Activated T-cell treated with anti-CD3 and anti-CD28 coated beads for 48 hours (primary cell): ENCODE measurements at regions not wholly inside any gene's neighbourhood (a gene's known extent, or its start where the extent isn't known, plus 50 kb on each side); places are given as distances from the start of the nearest gene placed in this dataset.
"Not testable (repeated sequence)": the region's sequence is repeated elsewhere in the genome, so short reads cannot be mapped to it uniquely, and the experiment has no call there.

ENCODE experiments used
- DNase-seq: peaks from one replicate; pipeline ENCODE4 v3.0.0-alpha.2; 2020; ENCODE audit warnings: low read depth

DNA sequence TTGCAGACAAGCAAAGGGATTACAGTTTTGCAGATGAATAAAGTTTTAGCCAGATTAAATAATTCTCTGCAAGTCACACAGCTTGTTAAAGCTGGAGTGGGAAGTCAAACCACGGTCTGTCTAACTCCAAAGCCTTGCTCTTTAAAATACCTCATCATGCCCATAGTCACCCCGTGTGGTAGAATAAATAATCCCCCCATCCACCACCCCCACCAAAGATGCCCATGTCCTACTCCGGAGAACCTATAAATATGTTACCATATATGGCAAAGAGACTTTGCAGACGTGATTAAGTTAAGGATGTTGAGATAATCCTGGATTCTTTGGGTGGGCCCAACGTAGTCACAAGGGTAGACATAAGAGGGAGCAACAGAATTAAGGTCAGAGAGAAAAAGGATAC is 118.7 kb downstream of the BEND2 start:
- DNase-seq = no peak

DNA sequence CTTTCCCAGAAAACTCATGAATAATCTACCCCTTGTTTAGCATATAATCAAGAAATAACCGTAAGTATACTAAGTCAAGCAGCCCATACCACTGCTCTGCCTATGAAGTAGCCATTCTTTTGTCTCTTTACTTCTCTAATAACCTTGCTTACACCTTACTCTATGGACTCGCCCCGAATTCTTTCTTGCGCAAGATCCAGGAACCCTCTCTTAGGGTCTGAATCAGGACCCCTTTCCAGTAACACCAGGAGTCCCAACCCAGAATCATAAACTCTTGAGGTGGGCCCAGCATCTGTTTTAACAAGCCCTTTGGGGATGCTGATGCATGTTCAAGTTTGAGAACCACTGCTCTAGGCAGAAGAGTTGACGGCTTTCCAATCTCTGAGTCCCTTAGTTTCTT is 119.6 kb downstream of the BEND2 start:
- DNase-seq = no peak

DNA sequence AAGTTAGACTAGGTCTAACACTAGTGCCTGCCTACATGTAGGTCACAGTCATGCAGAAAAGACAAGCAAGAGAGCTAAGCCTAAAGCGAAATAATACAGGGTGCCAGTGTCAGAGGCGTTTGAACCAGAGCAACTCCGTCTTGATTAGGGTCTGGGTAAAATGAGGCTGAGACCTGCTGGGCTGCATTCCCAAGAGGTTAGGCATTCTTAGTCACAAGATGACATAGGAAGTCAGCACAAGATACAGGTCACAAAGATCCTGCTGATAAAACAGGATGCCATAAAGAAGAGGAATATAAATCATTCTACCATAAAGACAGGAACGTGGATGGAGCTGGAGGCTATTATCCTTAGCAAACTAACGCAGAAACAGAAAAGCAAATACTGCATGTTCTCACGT is 120.9 kb downstream of the BEND2 start:
- DNase-seq = no peak

DNA sequence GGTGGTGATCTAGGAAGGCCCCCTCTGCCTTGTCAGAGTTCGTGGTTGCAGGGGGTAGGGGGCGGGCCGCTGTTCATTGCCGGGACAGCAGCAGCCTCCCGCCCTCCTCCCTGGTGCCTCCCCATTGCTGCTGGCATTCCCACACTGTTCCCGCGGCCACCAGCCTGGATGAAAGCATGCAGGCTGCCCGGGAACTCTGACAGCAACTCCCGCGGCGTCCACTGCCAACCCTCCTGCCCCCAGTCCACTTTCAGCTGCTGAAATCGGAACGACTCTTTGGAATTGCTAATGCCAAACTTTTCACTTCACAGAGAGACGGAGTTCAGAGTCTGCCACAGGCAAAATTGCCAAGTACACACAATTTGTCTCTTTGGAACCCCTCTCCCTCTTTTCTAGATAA is 121.9 kb downstream of the BEND2 start:
- DNase-seq = no peak

DNA sequence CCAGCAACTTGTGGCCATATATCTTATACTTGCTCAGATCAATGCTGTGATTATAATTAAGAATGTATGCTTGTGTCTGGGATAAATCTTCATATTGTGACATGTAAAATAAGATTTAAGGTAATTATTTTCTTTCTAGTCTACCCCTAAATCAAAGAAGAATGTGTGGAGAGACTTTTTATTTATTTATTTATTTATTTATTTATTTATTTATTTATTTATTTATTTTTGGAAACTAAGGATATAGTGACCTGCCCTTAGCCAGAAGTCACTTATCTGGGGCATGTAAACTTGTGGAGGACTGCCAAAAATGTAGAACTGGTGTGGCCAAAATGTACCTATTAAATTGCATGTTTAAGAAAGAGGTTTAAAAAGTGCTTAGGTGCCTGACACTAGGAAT is 144.3 kb downstream of the BEND2 start:
- no peak for DNase-seq

DNA sequence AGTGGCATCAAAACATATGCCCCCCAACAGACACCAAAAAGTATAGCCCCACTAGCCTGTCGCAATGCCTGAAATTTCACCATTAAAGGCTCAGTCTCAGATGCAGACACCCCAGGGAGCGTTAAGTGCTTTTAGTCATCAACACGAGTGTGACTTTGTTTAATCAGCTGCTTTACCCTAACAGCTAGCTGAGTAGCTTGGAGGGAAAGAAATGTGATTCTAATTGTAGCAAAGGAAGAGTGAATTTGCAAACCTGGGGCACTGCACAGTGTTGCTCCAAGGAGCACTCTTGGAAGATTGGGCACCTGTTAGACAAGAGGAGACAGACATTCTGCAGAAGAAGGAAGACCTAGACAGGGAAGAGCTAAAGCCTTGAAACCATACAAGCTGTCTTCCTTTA is 145.1 kb downstream of the BEND2 start:
- no peak for DNase-seq

DNA sequence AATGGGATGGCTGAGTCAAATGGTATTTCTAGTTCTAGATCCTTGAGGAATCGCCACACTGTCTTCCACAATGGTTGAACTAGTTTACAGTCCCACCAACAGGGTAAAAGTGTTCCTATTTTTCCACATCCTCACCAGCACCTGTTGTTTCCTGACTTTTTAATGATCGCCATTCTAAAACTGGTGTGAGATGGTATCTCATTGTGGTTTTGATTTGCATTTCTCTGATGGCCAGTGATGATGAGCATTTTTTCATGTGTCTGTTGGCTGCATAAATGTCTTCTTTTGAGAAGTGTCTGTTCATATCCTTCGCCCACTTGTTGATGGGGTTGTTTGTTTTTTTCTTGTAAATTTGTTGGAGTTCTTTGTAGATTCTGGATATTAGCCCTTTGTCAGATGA is 152.6 kb downstream of the BEND2 start:
- DNase-seq = not testable (repeated sequence)

DNA sequence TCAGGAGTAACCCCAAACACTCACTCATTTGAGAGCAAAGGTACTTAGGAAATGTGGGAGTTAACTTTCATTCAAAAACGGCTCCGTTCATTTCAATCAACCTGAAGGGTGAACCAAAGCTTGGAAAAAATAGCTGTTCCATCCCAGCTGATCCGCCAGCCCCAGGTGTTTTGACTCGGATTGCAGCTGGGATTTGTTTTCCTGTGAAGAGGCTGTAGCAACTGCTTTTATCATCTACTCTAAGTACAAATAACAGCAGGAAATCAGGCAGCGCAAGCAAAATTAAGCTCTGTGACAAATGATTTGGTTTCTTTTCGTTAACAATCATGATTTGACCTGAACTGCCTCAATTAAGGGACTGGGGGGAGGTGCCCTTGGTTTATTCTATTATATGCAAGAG is 154.7 kb downstream of the BEND2 start:
- no peak for DNase-seq

DNA sequence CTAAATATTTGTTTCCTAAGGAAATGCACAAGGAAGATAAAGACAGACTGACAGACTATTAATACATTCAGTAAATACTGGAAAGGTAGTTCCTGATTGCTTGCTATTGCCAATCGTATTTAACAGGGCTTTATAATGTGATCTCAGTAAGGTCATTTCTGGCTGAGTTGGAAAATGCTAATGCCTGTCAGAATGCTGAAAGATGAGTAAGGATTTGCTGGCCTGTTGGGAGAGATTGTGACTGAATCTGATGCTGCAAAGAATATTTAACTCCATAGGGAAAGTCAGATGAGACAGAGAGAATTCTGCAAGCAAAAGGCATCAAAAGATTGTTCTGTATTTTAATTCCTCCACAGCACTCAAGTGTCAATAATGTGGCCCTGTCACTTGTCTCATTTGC is 169.0 kb downstream of the BEND2 start:
- no peak for DNase-seq

DNA sequence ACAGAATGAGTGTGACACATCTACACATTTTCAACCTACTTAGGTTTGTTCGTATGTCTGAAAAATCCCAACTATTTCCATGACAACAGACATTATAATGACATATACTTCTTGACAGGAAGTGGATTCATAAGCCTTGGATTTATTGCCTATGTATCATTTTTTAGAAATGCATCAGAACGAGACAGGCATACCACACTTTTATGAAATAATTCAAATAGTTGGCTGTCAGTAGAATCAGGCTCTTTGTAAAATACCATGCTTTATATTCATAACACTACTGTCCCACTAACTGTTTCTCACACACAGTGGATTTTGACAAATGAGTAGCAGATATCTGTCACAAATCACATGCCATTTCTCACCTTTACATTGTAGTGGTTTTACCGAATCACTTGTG is 173.2 kb downstream of the BEND2 start:
- no peak for DNase-seq

DNA sequence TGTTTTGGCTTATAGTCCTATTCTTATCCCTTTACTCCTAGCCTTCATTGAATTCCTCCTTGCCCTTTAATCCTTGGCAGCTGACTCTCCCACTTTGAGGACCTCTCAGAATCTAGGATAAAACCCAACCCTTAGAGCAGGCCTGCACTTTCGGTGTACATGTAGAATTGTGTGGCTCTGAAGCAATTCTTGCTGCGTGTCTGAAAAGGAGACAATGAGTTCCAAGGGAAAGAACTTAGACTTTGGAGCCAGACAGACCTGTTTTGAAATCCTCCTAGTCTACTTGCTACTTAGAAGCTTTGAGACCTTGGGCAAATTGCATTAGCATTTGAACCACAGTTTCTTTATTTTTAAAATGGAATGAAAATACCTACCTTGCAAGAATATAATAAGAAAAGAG is 175.2 kb downstream of the BEND2 start:
- DNase-seq = no peak

DNA sequence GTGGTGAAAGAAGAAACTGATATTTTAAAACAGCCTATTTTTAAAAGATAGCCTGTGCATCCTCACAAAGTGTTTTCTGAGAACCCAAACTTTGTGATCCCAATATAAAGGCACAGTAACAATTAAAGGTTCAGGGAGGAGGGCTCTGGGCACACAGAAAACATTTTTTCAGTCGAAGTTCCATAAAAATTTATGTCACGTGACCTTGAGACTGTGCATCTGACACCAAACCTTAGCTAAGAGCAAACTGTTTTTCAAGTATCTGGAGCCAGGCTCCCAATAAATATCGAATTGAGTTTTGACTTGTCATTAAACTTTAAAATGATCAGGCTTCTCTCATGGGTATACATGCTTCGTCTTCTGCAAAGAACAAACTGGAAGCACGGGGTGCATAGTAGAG is 177.9 kb downstream of the BEND2 start:
- DNase-seq = no peak

DNA sequence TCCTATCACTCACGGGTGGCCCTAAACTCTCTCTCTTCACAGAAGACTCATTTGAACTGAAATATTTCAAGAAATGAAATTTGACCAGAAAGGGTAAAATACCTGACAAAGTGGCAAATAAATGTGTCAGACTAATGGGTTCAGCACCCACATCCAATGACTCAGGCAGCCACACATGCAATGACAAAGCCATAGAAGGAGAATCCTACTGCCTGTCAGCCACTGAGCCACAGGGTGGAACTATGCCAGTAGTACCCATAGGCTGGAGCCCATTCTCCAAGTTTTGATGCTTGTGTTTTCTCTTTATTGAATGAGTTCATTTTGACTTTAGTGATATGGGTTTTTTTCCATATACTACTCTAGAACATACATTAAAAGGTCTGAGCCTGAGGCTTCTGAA is 179.0 kb downstream of the BEND2 start:
- peak; percentile 0 for DNase-seq

DNA sequence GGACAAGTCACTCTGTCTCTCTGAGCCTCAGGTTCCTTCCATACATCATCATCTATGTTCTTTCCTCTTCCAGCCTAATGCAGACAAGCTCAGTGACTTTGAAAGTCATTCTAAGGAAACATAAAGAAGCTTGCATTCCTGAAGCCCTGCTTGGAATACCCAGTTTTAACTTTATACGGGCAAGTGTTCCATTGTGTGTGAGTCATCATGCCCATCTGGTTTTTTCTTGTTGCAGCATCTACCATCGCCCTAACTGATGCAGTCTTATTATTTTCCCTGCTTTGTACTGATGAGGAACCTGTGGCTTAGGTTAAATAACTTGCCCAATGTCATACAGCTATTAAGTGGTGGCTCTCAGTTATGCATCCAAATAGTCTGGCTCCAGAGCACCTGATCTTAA is 177.9 kb upstream of the RAI2 start:
- no peak for DNase-seq

DNA sequence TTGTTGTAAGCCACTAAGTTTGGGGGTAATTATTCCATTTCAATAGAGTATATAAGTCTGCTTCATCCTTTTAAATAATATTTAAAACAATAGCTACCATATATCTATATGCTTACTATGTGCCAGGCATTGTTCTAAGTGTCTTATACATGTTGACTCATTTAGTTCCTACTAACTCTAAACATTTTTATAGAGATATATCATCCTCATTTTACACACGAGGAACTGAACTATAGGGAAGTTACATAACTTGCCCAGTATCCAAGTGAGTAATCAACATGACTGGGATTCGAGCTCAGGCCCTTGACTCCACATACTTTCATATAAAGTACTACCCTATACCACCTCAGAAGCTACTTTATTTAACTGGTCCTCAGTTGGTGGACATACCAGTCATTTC is 175.3 kb upstream of the RAI2 start:
- DNase-seq = no peak

DNA sequence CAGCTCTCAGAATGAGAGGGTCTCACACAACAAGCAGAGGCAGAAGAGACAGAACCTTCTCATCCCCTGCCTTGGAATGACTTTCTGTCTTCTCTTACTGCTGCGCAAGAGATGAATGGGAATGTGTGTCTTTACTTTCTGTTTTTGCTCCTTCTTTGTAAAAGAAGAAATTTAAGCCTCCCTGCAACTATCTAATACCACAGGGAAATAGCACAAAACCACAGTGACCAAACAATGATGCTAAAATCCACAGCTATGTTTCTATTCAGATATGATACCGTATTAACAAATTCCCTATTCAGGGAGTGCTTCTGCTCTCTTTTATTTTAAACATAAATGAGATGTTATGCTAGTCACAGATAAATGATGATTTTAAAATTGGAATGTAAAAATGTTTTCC is 173.8 kb upstream of the RAI2 start:
- DNase-seq = no peak

DNA sequence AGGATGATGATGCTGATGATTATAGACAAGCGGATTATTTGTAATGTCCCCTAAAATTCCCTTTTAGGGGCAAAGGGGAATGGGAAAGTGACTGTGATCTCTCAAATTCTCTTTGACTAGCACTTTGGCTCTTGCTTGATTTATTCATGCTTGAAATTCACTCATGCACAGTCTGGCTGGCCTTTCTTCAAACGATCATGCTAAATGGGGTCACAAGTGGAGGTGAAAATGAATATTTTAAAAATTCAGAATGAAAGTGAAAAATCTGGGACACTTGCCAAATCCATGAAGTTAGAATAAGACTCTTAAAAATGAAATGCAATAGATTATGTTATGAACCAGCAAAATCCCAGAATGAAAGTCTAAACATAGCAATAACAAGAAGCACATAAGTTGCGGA is 173.4 kb upstream of the RAI2 start:
- DNase-seq = no peak

DNA sequence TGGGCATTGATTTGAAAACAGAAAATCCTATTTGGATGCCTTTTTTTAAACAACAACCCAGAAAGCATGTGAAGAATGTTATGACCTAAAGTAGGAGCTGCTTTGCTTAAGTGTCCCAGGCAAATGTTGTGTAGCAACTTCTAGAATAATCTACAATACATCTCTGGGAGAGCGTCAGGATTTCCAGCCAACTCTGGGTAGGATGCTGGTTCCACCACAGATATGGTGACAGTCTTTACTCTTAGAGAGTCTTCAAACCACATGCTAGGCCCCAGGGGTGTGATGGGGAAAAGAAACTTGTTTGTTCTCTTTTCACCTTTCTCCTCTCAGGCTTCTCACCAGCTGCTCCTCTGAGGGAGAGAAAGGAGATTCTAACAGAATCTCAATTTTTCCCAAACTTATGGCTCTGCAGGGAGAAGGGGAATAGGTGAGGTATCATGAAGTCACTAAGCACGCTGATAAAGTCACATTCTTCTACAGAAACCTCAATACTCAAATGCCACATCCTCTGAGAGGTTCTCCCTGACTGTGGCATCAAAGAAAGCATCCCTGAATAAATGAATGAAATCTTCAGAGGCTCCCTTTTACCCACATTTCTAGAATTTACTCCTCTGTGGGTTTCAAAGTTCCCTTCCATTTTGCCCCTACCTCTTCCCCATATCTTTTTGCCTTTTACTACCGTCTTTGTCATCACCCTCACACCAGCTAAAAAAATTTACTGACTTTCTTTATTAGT is 171.6 kb upstream of the RAI2 start:
- no peak for DNase-seq

DNA sequence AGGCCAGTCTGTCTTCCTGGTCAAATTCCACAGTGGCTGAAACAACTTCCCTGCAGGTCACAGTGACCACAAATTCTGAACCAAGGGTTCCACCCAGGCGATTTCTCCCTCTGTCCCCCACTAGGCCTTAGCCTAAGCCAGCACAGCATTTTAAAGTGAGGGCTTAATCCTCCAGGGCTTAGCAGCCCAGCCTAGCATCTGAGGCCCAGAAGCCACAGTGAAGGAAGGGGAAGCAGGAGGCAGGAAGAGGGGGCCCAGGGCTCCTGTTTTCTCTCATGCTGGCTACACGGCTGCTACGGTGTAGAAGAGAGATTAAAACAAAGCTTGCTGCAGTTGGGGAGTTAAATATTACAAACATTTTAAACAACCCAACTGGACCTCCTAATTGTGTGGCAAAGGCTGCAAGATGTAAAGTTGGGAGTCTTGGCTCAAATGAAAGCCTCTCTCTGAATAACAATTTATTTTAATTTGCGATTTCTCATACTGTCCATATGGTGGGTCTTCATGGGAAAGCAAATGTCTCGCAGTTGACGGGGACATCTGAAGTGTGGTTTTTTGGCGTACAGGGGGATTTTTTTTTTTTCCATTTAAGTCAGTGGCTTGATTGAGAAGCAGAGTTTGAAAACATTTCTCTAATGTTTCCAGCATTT is 170.8 kb upstream of the RAI2 start:
- no peak for DNase-seq

DNA sequence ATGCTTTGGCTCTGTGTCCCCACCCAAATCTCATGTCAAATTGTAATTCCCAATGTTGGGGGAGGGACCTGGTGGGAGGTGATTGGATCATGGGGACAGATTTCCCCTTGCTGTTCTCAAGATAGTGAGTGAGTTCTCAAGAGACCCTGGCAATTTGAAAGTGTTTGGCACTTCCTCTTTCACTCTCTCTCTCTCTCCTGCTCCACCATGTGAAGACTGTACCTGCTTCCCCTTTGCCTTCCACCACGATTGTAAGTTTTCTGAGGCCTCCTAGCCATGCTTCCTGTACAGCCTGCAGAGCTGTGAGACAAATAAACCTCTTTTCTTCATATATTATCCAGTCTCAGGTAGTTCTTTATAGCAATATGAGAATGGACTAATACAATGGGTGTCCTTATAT is 169.6 kb upstream of the RAI2 start:
- DNase-seq = not testable (repeated sequence)

DNA sequence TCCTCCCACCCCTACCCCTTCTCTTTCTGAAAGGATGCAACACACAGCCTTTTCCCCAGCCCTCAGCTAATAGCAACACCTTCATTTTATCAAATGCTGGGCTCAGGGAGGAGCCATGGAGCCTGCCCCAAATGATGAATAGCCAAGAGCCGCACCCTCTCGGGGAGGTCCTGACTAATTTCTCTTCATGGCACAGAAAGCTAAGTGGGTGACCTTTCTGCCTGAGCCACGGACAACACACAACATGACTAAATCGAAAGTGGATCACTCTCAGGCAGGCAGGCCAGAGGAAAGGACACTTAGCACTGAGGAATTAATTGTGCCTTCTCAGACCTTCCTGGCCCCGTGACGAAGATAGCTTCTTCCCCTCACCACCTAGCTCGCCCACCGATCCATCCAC is 165.1 kb upstream of the RAI2 start:
- no peak for DNase-seq

DNA sequence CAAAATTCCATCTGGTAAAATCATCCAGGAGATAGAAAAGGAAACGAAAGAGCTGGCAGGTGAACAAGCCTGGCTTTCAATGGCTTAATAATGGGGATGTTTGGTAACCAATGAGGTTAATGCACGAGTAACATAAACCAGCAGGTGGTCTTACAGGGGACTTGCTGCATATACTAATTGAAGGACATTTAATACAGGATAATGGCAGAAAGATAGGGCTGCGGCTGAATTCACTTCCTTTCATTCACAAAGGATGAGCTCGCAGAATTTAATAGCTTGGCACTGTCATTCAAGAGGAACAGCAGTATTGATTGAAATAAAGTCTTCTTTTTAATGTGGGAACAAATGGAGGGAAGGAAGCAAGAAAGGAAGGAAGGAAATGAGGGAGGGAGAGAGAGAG is 156.3 kb upstream of the RAI2 start:
- no peak for DNase-seq

DNA sequence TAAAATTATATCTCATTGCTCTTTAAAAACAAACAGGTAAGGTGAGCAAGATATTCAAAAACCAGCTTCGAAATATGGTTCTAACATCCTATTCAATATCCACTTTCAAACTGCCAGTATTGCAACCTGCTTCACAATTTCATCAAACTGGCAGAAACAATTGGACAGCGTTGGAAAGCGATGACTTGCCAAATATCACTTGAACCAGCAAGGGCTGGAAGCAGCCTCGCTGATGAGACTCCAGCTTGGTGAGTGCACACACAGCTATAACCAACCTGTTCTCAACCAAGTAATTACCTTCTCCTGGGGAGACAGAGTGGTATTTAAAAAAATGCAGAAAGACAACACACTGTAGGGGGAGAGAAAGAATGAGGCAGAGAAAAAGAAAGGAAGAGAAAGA is 155.8 kb upstream of the RAI2 start:
- no peak for DNase-seq

DNA sequence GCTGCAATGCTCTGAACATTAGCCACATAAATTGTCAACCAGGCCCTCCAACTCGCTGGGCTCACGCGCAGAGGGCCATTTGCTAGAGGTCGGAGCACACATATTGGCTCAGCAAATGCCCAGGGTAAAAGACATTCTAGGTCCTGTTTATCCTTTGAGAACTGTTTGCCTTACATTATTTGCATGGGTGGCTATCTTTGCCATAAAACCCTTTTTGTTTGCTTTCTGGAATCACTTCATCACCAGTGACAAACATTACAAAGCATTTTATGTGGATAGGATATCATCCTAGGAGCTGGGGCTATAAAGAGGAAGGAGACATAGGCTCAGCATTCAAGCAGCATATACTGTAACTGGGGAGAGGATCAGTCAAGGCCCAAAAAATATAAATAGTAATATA is 149.2 kb upstream of the RAI2 start:
- no peak for DNase-seq
